ENCODE measurements at regions not wholly inside any gene's neighbourhood (a gene's known extent, or its start where the extent isn't known, plus 50 kb on each side); places are given as distances from the start of the nearest gene placed in this dataset.

- Mint-ChIP-seq H3K36me3 (ENCODE audit: low read depth) (no peaks in the 10 kb centered on the region), H3K9me3 (no peaks in the 10 kb centered on the region), H3K27ac (ENCODE audit: unreplicated experiment) (no peak overlapping the region), H3K4me1 (no peaks in the 10 kb centered on the region), H3K27me3 (ENCODE audit: low read depth) (no peaks in the 10 kb centered on the region), H3K4me3 (no peak overlapping the region)
- TF ChIP-seq CTCF (conservative IDR thresholded peaks at IDR 0.05), result no peak
- no peak for DNase-seq (ENCODE audit: low read depth, low spot score)
Measured at GRCh38 chr11:32510039-32510438, 73.6 kb upstream of the EIF3M start.

GRCh38 chr11:32508780-32509179, 73.4 kb upstream of the WT1 start:
- H3K36me3 Mint-ChIP-seq (ENCODE audit: low read depth), result no peaks in the 10 kb centered on the region
- H3K4me1 Mint-ChIP-seq, result no peaks in the 10 kb centered on the region
- H3K9me3 Mint-ChIP-seq, result no peaks in the 10 kb centered on the region
- no peak overlapping the region for H3K27ac Mint-ChIP-seq (ENCODE audit: unreplicated experiment)
- no peak for DNase-seq (ENCODE audit: low read depth, low spot score)
- no peak overlapping the region for H3K4me3 Mint-ChIP-seq
- TF ChIP-seq CTCF (conservative IDR thresholded peaks at IDR 0.05), result no peak
- H3K27me3 Mint-ChIP-seq (ENCODE audit: low read depth), result no peaks in the 10 kb centered on the region

GRCh38 chr11:32500001-32500400, 64.7 kb upstream of the WT1 start:
- H3K4me3 Mint-ChIP-seq, result no peak overlapping the region
- H3K27ac Mint-ChIP-seq (ENCODE audit: unreplicated experiment), result no peak overlapping the region
- H3K27me3 Mint-ChIP-seq (ENCODE audit: low read depth), result no peaks in the 10 kb centered on the region
- H3K36me3 Mint-ChIP-seq (ENCODE audit: low read depth), result no peaks in the 10 kb centered on the region
- H3K9me3 Mint-ChIP-seq, result no peaks in the 10 kb centered on the region
- TF ChIP-seq CTCF (conservative IDR thresholded peaks at IDR 0.05), result no peak
- no peak for DNase-seq (ENCODE audit: low read depth, low spot score)
- no peaks in the 10 kb centered on the region for H3K4me1 Mint-ChIP-seq

GRCh38 chr11:32497951-32498350, 62.6 kb upstream of the WT1 start:
- no peak overlapping the region for H3K27ac Mint-ChIP-seq (ENCODE audit: unreplicated experiment)
- H3K4me3 Mint-ChIP-seq, result no peak overlapping the region
- no peaks in the 10 kb centered on the region for H3K4me1 Mint-ChIP-seq
- no peaks in the 10 kb centered on the region for H3K9me3 Mint-ChIP-seq
- H3K27me3 Mint-ChIP-seq (ENCODE audit: low read depth), result no peaks in the 10 kb centered on the region
- H3K36me3 Mint-ChIP-seq (ENCODE audit: low read depth), result no peaks in the 10 kb centered on the region
- no peak for DNase-seq (ENCODE audit: low read depth, low spot score)
- no peak for TF ChIP-seq CTCF (conservative IDR thresholded peaks at IDR 0.05)

GRCh38 chr11:32494629-32495028, 59.3 kb upstream of the WT1 start:
- no peak overlapping the region for H3K27ac Mint-ChIP-seq (ENCODE audit: unreplicated experiment)
- no peak for DNase-seq (ENCODE audit: low read depth, low spot score)
- H3K9me3 Mint-ChIP-seq, result no peaks in the 10 kb centered on the region
- no peak for TF ChIP-seq CTCF (conservative IDR thresholded peaks at IDR 0.05)
- H3K27me3 Mint-ChIP-seq (ENCODE audit: low read depth), result no peaks in the 10 kb centered on the region
- H3K36me3 Mint-ChIP-seq (ENCODE audit: low read depth), result no peaks in the 10 kb centered on the region
- H3K4me1 Mint-ChIP-seq, result no peaks in the 10 kb centered on the region
- H3K4me3 Mint-ChIP-seq, result no peak overlapping the region

GRCh38 chr11:32489464-32489863, 54.1 kb upstream of the WT1 start:
- Mint-ChIP-seq H3K27me3 (ENCODE audit: low read depth) (no peaks in the 10 kb centered on the region), H3K27ac (ENCODE audit: unreplicated experiment) (no peak overlapping the region), H3K36me3 (ENCODE audit: low read depth) (no peaks in the 10 kb centered on the region), H3K4me3 (no peak overlapping the region), H3K9me3 (no peaks in the 10 kb centered on the region), H3K4me1 (no peaks in the 10 kb centered on the region)
- DNase-seq (ENCODE audit: low read depth, low spot score), result no peak
- no peak for TF ChIP-seq CTCF (conservative IDR thresholded peaks at IDR 0.05)
